SH-SY5Y (cell line): ENCODE measurements at regions not wholly inside any gene's neighbourhood (a gene's known extent, or its start where the extent isn't known, plus 50 kb on each side); places are given as distances from the start of the nearest gene placed in this dataset.

Experiments
- GATA2 ChIP-seq: IDR thresholded peaks from 2 replicates; pipeline ENCODE4 v1.6.1; 2011; ENCODE audit warnings: mild to moderate bottlenecking, low read depth, low read length
- GATA3 ChIP-seq: IDR thresholded peaks from 2 replicates; pipeline ENCODE4 v1.6.1; 2011; ENCODE audit warnings: low read depth, mild to moderate bottlenecking, low read length, moderate library complexity

- TF ChIP-seq GATA2 = no peak
- TF ChIP-seq GATA3 = no peak
Observed at GRCh38 chr5:20463206-20463605, 475.2 kb upstream of the CDH18 start.

- TF ChIP-seq GATA2 (no peak), GATA3 (no peak)
Observed at GRCh38 chr5:20446121-20446520, 458.1 kb upstream of the CDH18 start.

GRCh38 chr5:20445326-20445860 is 457.4 kb upstream of the CDH18 start:
- TF ChIP-seq GATA2 = no peak
- TF ChIP-seq GATA3 = no peak

GRCh38 chr5:20434786-20435185 is 446.8 kb upstream of the CDH18 start:
- TF ChIP-seq GATA3 (no peak), GATA2 (no peak)

- TF ChIP-seq GATA3 (no peak), GATA2 (no peak)
Observed at GRCh38 chr5:20420991-20421595, 433.1 kb upstream of the CDH18 start.
